SJCRH30 (cell line): ENCODE measurements at regions not wholly inside any gene's neighbourhood (a gene's known extent, or its start where the extent isn't known, plus 50 kb on each side); places are given as distances from the start of the nearest gene placed in this dataset.
A peak's percentile ranks its signal among the peaks of the same experiment; 100 is the strongest.
"Not testable (repeated sequence)": the region's sequence is repeated elsewhere in the genome, so short reads cannot be mapped to it uniquely, and the experiment has no call there.

Experiments
- DNase-seq, 2 experiments: peaks; one replicate each; pipeline ENCODE4 v3.0.0-alpha.2; 2015 to 2020
- H3K27ac ChIP-seq: fragments of 250-450 bp; sonication (Bioruptor Pico); 2 replicates; pipeline ENCODE4 v1.5.1; 2020; ENCODE audit warnings: mild to moderate bottlenecking, moderate library complexity
- H3K27me3 ChIP-seq: fragments of 250-450 bp; sonication (Bioruptor Pico); 2 replicates; pipeline ENCODE4 v1.5.1; 2020; ENCODE audit warnings: mild to moderate bottlenecking, moderate library complexity
- H3K36me3 ChIP-seq: fragments of 250-450 bp; sonication (Bioruptor Pico); 2 replicates; pipeline ENCODE4 v1.5.1; 2020; ENCODE audit warnings: mild to moderate bottlenecking, moderate library complexity
- H3K4me1 ChIP-seq: fragments of 250-450 bp; sonication (Bioruptor Pico); 2 replicates; pipeline ENCODE4 v1.5.1; 2020; ENCODE audit warnings: mild to moderate bottlenecking, moderate library complexity
- H3K4me3 ChIP-seq: fragments of 250-450 bp; sonication (Bioruptor Pico); 2 replicates; pipeline ENCODE4 v1.5.1; 2020; ENCODE audit warnings: mild to moderate bottlenecking, moderate library complexity
- H3K9me3 ChIP-seq: fragments of 250-450 bp; sonication (Bioruptor Pico); replicated peaks from 2 replicates; pipeline ENCODE4 v1.5.1; 2020; ENCODE audit warnings: mild to moderate bottlenecking, moderate library complexity

DNA sequence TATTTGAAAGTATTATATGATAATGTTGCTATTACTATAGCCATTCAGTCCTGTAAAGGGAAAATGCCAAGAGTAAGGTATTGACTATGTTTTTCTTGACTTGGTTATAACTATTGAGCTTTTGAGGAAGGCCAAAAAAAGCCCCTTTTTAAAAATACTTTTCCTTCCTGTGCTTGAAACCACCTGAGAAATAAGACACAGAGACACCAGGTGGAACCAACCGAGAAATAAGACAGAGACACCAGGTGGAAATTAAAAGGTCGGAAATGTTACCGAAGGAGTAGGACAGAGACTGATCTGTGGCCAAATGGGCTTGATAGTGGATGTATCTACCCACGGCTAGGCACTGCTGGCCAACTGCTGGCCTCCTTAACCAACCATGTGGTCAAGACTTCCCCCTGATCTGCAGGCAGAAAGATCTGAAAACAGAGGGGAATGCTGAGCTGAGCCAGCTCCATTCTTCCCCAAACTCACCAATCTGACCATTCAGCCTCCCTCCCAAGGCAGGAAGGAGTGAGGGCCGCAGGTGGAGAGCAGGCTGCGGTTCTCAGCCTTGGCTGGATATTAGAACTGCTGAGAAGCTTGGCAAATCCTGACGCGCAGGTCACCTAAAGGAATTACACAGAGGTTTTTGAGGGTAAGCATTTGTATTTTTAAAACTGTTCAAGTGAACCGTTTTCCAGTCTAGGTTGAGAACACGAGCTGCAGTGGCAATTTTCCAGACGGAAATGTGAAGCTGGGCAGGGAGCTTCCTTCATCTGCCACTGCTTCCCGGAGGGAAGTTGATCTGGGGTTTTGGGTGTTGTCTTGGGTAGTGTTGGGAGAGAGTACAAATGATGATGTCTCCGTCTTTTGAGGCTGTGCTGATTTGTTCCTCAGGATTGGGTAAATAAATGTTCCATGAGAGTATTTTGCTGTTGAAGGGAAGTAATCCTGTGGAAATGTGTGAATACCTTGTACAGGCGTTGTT lies 121.7 kb upstream of the EXOC2 start:
- no peaks in the 10 kb centered on the region for H3K27me3 ChIP-seq
- H3K4me1 ChIP-seq, result no peaks in the 10 kb centered on the region
- H3K4me3 ChIP-seq, result no peak overlapping the region
- H3K9me3 ChIP-seq, result no peaks in the 10 kb centered on the region
- no peak for DNase-seq
- H3K27ac ChIP-seq, result no peak overlapping the region
- H3K36me3 ChIP-seq, result no peaks in the 10 kb centered on the region

DNA sequence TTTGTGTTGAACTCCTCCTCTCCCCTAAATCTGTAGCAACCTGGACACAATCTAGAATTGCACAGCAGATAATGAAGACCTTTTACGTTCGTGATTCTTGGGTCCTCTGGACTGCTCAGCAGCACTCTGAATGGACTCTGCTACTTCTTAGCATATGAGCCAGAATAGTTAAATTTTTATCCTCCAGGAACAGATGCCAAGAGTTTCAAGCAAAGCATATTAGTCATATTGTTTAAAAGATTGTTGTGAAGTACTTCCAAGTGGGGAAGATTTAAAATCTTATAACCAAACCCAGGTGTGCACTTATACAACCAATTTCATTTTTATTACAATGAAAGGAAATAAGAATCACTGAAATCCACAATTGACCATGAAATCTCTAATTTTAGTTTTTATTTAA lies 118.9 kb upstream of the EXOC2 start:
- Histone ChIP-seq H3K9me3 (no peaks in the 10 kb centered on the region), H3K27me3 (no peaks in the 10 kb centered on the region), H3K4me3 (no peak overlapping the region), H3K27ac (no peak overlapping the region), H3K36me3 (no peaks in the 10 kb centered on the region), H3K4me1 (no peaks in the 10 kb centered on the region)
- no peak for DNase-seq

DNA sequence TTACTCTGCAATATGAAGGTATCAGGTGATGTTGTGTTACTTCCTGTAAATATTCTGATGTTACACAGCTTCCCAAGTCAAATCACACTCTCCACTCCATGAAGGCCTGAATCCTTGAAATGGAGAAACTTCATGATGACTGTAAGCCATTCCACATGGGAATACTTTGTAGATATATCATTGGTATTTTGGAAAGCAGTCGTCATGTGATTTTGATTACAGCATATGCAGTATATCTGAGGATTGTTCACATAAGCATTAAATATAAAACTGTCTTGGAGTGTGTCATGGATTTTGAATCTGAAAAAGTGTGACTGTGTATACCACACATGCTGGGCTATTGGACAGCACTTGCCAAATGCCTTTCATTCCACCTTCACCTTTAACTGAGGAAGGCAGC lies 118.3 kb upstream of the EXOC2 start:
- no peak overlapping the region for H3K4me3 ChIP-seq
- H3K9me3 ChIP-seq, result no peaks in the 10 kb centered on the region
- H3K4me1 ChIP-seq, result no peaks in the 10 kb centered on the region
- H3K36me3 ChIP-seq, result no peaks in the 10 kb centered on the region
- no peak for DNase-seq
- H3K27ac ChIP-seq, result no peak overlapping the region
- H3K27me3 ChIP-seq, result no peaks in the 10 kb centered on the region

DNA sequence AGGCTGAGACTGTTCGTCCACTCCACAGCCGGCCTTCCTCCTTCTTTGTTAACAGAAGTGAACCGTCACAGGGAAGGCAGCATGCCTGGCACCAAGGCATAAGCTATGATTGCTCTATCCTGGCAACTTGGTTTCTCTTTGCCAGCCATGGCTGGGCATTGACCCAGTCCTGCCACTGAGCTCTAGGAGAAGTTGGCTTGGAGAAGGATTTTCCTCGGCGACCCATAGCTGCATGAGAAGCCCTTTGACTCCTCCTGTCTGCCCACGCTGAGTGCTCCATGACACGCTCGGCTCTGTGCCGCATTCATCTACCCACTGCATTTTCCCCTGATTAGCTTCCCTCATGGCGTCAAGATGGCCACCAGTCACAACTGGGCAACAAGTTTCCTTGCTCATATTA lies 111.8 kb upstream of the EXOC2 start:
- Histone ChIP-seq H3K4me1 (no peaks in the 10 kb centered on the region), H3K27me3 (no peaks in the 10 kb centered on the region), H3K9me3 (no peaks in the 10 kb centered on the region), H3K27ac (no peak overlapping the region), H3K36me3 (no peaks in the 10 kb centered on the region), H3K4me3 (no peak overlapping the region)
- no peak for DNase-seq

DNA sequence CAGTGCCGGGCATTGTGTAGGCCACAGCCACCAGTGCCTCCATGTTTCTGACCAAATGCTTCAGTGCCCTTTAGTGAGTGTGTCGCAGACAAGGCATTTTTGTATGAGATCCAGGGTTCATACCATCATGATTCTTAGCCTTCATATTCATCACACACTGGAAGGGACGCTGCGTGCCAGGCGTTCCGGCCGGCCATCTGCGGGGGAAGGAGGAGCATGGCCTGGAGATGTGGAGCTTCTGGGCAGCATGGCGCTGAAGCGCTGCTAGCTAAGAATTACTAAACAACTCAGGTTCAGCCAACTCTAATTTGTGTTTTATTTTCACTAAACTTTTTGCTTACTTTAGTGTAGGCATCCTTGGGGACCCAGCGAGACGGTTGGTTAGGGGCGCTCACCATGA lies 111.4 kb upstream of the EXOC2 start:
- DNase-seq, result no peak
- Histone ChIP-seq H3K4me3 (no peak overlapping the region), H3K27me3 (no peaks in the 10 kb centered on the region), H3K36me3 (no peaks in the 10 kb centered on the region), H3K27ac (no peak overlapping the region), H3K4me1 (no peaks in the 10 kb centered on the region), H3K9me3 (no peaks in the 10 kb centered on the region)

DNA sequence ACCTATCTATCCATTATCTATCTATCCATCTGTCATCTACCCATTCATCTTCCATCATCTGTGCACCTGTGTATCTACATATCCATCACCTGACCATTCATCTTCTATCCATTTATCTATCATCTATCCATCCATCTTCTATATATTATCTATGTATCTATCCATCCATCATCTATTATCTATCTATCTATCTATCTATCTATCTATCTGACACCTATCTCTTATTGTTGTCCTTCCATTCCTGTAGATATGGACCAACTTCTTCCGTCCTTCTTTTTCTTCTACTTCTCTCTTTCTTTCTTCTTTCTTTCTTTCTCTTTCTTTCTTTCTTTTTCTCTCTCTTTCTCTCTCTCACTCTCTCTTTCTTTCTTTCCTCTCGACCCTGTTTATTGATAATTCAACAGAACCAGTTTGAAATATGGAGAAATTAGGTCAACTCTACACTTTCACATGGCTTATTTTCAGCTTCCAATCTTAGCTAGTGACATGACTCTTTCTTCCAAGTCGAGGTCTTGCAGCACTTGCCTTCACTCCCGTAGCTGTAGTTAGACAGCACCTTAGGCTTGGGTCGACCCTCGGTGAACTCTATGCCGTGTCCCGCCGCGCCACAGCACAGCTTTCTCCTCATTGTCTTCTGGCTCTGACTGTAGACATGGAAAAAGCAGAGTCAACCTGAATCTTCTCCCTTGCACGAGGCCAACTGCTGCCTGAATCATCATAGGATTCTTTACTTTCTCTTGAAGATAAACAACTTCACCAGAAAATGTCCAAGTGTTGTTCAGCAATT lies 110.4 kb upstream of the EXOC2 start:
- DNase-seq, result no peak
- no peaks in the 10 kb centered on the region for H3K4me1 ChIP-seq
- no peak overlapping the region for H3K4me3 ChIP-seq
- H3K27me3 ChIP-seq, result no peaks in the 10 kb centered on the region
- H3K36me3 ChIP-seq, result no peaks in the 10 kb centered on the region
- H3K9me3 ChIP-seq, result no peaks in the 10 kb centered on the region
- no peak overlapping the region for H3K27ac ChIP-seq

DNA sequence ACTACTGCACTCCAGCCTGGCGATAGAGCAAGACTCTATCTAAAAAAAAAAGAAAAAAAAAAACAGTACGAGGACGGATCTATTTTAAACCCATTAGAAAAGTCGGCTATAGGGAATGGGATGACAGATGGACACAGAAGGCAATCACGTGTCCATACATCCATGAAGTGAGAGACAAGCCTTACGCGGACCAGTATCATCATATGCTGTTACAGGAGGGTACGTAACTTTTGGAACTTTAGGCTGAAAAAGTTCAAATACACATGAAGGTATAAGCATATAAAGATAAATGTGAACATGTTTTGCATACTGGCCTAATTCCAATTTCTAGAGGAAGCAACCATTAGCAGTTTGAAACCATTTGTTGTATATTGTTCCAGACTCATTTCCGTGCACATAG lies 109.8 kb upstream of the EXOC2 start:
- Histone ChIP-seq H3K36me3 (no peaks in the 10 kb centered on the region), H3K9me3 (no peaks in the 10 kb centered on the region), H3K4me3 (no peak overlapping the region), H3K27me3 (no peaks in the 10 kb centered on the region), H3K4me1 (no peaks in the 10 kb centered on the region), H3K27ac (no peak overlapping the region)
- DNase-seq, result no peak

DNA sequence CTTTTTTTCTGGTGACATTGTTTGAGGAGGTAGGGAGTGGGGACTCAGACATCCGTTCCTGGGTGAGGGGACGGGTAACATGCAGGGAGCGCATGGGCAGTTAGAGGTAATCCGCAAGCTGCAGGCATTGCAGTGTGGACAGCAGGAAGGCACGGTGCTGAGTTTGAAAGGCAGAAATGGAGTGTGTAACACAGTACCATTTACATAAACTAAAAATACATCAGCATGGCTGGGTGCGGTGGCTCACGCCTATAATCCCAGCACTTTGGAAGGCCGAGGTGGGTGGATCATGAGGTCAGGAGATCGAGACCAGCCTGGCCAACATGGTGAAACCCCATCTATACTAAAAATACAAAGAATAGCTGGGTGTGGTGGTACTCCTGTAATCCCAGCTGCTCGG lies 109.3 kb upstream of the EXOC2 start:
- H3K27me3 ChIP-seq, DNase-seq, H3K9me3 ChIP-seq: not testable (repeated sequence)

DNA sequence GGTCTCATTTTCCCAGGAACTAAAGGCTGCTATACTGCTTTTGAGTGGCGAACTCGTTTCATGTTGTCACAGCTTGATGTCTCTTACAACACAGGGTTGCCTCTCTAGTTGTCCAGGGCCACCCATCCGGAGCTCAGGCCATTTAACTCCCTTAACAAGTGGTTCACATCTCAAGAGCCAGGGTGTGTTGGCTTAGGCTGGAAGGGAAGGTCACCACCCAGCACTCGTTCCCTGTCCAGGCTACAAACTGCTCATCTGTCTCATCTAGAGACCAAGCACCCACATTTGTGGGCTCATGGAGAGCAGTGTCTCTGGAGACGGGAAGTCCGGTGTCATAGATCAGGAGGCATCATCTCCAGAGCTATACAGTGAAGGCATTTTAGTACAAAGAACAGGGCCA lies 106.8 kb upstream of the EXOC2 start:
- no peak for DNase-seq
- no peaks in the 10 kb centered on the region for H3K27me3 ChIP-seq
- H3K4me1 ChIP-seq, result no peaks in the 10 kb centered on the region
- H3K9me3 ChIP-seq, result no peaks in the 10 kb centered on the region
- no peaks in the 10 kb centered on the region for H3K36me3 ChIP-seq
- no peak overlapping the region for H3K4me3 ChIP-seq
- H3K27ac ChIP-seq, result no peak overlapping the region

More for the DNA sequence above, 109.3 kb upstream of the EXOC2 start:
- not testable (repeated sequence) for H3K27ac ChIP-seq, H3K4me3 ChIP-seq, H3K4me1 ChIP-seq, H3K36me3 ChIP-seq

DNA sequence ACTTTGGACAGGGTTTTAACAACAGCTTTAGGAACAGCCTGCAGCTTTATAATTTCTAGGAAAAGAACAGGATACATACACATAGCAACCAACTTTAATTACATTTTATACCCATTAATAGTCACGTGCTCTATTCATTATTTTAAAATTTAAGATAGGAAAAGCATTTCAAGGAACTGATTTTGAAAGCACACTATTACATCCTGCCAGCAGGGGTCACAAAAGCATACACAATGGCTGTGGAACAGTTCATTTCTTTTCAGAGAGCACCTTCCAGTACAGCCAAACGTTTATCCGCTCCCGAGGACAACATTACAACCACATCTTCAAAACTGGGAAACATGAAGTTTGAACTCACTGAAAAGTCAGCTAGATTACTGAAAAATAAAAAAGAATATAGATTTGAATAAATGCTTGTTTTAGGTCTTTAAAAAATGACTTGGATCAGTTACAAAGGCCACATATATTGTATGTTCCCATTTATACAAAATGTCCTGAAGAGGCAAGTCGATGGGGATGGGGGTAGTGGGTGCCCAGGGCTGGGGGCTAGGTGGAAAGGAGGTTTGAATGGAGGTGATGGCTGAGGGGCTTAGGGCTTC lies 104.6 kb upstream of the EXOC2 start:
- no peak overlapping the region for H3K4me3 ChIP-seq
- H3K9me3 ChIP-seq, result no peaks in the 10 kb centered on the region
- peak; percentile 12 to 46 for DNase-seq
- H3K27me3 ChIP-seq, result no peaks in the 10 kb centered on the region
- H3K36me3 ChIP-seq, result no peaks in the 10 kb centered on the region
- H3K27ac ChIP-seq, result no peak overlapping the region
- H3K4me1 ChIP-seq, result no peaks in the 10 kb centered on the region

DNA sequence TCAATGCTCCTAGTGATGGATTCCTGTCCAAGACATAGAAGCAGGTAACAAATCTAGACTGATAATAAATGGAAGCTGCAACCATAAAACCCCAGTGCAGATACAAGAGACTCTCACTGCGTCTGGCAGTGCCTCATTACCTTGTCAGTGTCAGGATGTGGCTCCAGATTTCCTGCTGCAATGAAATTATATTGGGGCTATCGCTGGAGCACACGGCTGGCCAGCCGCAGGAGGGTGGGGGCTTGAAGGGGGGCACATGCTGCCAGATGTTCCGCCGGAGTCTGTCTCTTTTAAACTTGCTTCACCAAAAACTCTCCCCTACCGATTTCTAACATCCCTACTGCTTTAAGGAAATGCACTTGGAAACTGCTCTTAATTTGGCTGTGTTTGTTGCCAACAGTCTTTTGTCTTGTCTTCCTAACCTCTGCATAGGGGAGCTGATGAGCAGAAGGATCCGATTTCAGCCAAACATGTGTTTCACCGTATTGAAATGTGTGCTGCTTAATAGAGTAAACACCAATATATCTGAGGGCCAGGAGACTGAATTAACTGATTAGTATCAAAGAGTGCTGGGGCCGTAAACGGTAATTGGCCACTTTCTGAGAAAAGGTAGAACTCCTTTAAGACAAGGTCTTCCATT lies 102.2 kb upstream of the EXOC2 start:
- no peak for DNase-seq
- Histone ChIP-seq H3K4me3 (no peak overlapping the region), H3K4me1 (no peaks in the 10 kb centered on the region), H3K9me3 (no peaks in the 10 kb centered on the region), H3K27ac (no peak overlapping the region), H3K36me3 (no peaks in the 10 kb centered on the region), H3K27me3 (no peaks in the 10 kb centered on the region)

DNA sequence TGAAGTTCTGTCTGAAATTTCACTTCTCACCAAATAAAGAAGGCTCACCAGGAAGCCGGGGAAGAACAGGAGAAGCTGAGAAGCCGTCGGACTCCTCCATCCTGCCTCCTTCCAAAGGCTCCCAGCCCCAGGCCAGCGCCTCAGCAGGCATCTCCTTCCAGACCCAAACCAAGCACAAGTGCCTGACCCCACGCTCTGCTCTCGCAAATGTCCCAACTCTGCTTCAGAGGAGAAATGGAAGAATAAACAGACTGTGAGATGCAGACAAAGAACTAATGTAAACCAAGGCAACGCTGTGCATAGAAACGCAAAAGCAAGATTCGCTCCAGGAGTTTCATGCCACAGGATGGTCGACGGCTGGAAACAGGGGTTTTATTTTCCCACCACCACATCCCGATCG lies 100.3 kb upstream of the EXOC2 start:
- H3K4me1 ChIP-seq, result no peaks in the 10 kb centered on the region
- no peak overlapping the region for H3K27ac ChIP-seq
- no peak overlapping the region for H3K4me3 ChIP-seq
- no peak for DNase-seq
- no peaks in the 10 kb centered on the region for H3K9me3 ChIP-seq
- no peaks in the 10 kb centered on the region for H3K27me3 ChIP-seq
- no peaks in the 10 kb centered on the region for H3K36me3 ChIP-seq

DNA sequence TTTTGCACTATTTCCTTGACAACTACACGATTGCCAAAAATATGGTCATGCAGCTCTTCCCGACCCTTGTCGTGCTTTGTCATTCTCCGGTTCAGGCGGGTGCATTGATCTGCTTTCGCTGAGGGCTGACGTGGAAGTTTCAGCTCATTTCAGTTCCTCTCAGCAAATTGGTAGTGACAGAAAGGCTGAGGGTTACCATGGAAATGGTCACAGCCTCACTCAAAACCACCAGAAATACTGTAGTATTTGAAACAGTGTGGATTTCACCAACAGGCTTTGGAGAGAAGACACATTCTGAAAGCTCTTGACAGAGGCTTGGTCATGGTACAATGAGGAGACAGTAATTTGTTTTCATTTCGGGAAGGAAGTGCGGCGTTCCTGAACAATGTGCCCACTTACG lies 99.7 kb upstream of the EXOC2 start:
- DNase-seq, result no peak
- Histone ChIP-seq H3K9me3 (no peaks in the 10 kb centered on the region), H3K27me3 (no peaks in the 10 kb centered on the region), H3K4me1 (no peaks in the 10 kb centered on the region), H3K4me3 (no peak overlapping the region), H3K27ac (no peak overlapping the region), H3K36me3 (no peaks in the 10 kb centered on the region)

DNA sequence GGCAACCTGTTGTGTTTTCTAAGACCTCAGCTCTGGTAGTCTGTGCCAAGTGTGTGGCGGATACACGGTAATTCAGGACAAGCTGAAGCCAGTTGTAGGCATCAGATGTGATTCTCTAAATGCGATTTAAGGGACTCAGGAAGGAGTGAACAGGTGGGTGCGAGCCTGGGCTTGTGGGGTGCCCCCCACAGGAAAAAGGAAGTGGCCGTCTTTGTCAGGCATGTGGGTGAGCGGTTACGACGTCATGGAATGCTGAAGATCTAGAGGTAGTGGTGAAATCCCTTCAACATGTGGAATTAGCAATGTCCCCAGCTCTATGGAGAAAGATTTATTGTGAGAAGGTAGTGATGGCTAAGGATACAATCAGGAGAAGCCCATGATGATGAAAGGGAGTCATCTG lies 95.1 kb upstream of the EXOC2 start:
- Histone ChIP-seq H3K9me3 (no peaks in the 10 kb centered on the region), H3K36me3 (no peaks in the 10 kb centered on the region), H3K27me3 (no peaks in the 10 kb centered on the region), H3K27ac (no peak overlapping the region), H3K4me1 (no peaks in the 10 kb centered on the region), H3K4me3 (no peak overlapping the region)
- DNase-seq, result no peak
